GM12892 (cell line): ENCODE measurements at regions not wholly inside any gene's neighbourhood (a gene's known extent, or its start where the extent isn't known, plus 50 kb on each side); places are given as distances from the start of the nearest gene placed in this dataset.

Experiments used
- POLR2A ChIP-seq: IDR thresholded peaks from 2 replicates; pipeline ENCODE4 v1.6.1; 2011; ENCODE audit warnings: low read depth, low read length, control low read depth
- POLR2AphosphoS5 ChIP-seq: IDR thresholded peaks from 2 replicates; pipeline ENCODE4 v1.6.1; 2011; ENCODE audit warnings: low read depth, low read length, control low read depth
- TAF1 ChIP-seq: IDR thresholded peaks from 2 replicates; pipeline ENCODE4 v1.6.1; 2011; ENCODE audit warnings: low read depth, mild to moderate bottlenecking, control low read depth, low read length, borderline replicate concordance

DNA sequence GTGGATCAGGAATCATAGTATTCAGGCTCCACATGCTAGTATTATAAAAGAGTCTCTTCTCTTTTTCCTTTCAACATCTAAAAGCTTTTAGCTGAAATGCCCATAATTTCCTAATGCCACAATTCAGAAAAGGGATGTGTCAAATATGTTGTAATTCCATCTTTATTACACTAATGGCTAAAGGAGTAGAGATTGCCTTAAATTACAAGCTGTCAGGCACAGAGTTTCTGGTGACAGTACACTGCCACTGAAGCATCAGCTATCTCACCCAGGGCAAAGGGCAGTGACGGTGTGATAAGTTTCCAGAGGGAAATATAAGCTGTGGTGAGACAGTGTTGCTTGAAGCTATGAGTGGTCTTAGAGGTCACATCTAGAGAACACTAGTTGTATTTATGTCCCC is 581.1 kb downstream of the KCNT2 start:
- TF ChIP-seq POLR2A (no peak), POLR2AphosphoS5 (no peak), TAF1 (no peak)
